Bone marrow (tissue), 2 donors: ENCODE measurements at regions not wholly inside any gene's neighbourhood (a gene's known extent, or its start where the extent isn't known, plus 50 kb on each side); places are given as distances from the start of the nearest gene placed in this dataset.
"Not testable (repeated sequence)": the region's sequence is repeated elsewhere in the genome, so short reads cannot be mapped to it uniquely, and the experiment has no call there.

Source experiments
- DNase-seq, 2 donors: peaks; one replicate each; lab custom pipeline; 2025; lab: John Stamatoyannopoulos, UW

DNA sequence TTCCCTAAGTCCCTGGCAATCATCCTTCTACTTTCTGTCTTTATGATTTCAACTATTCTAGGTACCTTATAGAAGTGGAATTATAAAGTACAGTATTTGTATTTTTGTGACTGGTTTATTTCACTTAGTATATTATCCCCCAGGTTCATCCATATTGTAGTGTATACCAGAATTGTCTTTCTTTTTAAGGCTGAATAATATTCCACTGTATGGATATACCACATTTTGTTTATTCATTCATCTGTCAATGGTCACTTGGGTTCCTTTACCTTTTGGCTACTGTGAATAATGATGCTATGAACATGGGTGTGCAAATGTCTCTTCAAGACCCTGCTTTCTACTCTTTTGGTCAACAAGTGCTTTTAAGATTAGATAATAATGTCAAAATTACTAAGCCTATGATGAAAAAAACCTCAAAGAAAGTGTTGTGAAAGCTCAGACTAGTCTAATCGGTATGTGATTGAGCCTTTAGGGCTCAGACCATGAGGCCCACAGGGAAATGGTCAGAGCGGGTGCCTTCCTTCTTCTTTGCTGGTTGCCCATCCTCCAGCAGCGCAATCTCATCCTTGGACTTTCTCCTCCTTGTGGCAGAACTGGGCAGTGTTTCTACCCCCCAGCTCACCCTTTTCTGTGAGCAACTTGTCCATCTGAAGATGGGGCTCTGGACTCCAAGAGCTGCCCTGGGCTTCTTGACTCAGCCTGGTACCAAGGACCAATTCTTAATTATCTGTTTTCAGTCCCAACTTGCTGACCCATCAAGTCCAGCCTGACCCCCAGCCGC is 105.4 kb downstream of the TTC8 start:
- no peak for DNase-seq

DNA sequence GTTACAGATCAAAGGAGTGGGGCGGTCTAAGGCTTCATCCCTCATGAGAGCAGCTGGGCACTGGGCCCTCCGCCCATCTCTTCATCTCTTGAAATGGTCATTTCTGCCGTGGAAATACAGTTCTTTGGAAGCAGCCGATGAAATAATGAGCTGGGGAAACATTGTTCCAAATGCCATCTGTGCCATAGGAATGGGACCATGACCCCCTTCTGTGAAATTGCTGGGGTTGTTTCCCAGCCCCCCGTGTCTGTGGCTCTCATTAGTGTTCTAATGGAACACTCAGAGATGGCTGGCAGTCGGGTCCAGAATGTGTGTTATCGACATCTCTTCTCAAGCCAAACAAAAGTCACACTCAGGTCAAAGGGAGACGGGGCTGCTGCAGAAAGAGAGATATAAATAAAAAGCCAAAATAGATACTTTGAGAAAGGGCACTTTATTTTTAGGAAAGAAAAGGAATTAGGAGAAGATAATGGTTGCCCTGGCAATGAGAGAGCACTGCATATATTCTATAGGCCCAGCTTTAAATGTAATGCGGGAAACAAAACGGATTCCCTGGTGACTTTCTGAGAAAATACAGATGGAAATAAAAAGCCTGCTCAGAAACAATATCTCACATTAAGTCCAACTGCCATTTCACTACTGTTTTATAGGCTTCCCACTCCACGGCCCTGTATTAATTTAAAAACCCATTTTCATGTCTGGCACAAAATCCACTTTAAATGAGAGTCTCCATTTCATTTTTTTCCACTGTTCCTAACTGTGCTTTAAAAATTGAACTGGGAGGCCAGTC is 107.1 kb downstream of the TTC8 start:
- DNase-seq, result no peak

DNA sequence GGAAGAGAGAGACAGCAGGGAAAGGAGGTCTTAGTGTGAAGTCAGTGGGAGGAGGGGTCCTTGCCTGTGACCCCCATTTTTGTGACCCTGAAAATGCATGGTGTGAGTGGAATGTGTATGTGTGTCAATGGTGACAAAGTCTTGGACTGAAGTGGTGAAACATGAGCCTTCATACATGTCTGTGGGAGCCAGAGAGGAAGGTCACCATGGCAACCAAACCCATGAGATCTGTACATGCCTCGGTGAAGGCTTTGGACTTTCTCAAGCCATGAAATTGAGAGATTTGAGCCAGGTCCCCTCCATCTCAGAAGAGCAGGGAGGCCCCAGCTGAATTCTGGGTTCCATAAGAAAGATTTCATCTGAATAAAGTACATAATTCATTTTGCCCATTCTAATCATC is 108.7 kb downstream of the TTC8 start:
- DNase-seq, result no peak

DNA sequence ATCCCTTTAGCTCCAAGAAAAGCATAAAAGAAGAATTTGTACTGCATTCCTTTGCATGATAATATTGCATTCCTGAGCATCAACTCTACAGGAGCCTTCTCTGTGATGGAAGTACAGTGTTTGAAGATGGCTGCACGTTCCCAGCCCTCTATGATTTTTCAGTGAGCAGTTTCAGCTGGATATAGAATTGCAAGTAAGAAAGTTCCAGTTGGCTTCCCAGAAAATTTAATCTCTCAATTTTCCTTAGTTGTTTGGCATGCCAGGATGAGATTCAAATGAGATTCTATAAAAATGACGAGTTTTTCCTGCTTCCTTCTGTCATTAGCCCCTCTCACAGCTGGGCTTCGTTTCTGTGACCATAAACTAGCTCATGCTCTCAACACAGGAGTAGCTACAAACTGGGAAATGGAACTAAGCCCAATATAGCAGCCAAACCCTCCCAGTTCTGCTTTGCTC is 109.9 kb downstream of the TTC8 start:
- DNase-seq, result no peak

DNA sequence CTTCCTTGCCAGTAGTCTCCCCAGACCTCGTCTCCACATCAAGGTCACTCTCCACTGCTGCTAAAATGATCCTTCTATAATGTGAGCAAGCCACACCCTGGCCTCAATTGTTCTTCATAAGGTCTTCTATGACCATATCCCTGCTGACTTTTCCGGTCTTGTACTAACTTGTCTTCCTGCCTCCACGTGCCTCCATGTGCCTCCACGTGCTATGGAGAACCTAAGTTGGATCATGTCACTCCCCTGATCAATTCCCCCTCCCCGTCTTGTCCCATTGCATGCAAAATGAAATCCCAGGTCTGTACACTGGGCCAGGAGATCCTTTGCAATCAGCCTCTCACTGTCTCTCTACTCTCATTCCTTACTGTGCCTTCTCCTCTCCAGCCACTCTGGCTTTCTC is 110.6 kb downstream of the TTC8 start:
- DNase-seq, result no peak

DNA sequence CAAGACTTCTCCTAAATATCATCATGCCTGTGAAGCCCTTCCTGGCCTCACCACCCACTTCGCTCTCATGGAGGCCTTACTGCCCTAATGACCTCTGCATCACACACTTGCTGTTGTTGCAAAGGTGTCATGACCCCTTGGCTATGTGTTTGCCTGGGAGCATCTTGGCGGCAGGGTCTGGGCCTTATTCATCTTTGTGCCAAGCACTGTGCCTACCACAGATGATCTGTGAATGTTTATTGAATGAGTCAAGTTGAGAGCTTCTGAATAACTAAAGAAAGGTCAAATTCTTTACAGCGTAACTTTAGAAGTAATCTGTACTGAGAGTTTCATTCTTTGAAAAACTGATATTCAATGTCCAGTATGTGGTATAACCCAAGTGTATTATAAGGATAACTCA is 113.3 kb downstream of the TTC8 start:
- DNase-seq, result no peak

DNA sequence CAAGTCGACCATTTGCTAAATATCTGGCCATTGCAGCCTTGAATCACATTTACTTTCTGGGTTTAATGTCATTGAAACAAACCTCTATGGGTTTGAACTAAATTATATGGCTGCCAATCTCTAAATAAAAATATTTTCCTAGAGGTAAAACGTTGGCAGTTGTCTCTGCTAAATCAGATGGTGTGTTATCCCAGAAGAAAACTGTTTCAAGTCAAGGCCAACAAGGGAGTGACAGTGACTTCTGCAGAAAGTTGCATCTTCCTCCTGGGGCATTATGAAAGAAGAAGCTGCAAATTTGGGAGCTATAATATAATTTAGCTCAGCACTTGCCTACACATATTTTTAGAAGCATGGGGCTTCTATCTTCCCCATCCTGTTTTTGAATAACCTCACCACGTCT is 116.2 kb downstream of the TTC8 start:
- no peak for DNase-seq

DNA sequence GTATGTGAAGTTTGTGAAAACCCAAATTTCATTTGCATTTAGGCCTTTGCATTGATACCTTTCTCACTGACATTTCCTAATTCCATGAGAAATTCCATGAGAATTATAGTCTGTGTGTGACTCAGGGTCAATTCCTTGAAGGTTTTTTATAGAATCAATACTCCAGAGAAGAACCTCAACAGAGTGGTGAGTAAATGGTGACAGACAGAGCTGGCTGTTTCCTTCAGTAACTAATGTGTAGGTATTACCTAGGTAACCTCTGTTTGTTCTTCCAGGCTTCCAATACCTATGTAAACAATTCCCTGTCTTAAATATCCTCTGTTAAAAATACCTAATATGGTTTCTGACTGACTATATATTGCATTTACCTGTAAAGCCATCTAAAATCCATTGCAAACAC is 117.0 kb downstream of the TTC8 start:
- DNase-seq, result no peak

DNA sequence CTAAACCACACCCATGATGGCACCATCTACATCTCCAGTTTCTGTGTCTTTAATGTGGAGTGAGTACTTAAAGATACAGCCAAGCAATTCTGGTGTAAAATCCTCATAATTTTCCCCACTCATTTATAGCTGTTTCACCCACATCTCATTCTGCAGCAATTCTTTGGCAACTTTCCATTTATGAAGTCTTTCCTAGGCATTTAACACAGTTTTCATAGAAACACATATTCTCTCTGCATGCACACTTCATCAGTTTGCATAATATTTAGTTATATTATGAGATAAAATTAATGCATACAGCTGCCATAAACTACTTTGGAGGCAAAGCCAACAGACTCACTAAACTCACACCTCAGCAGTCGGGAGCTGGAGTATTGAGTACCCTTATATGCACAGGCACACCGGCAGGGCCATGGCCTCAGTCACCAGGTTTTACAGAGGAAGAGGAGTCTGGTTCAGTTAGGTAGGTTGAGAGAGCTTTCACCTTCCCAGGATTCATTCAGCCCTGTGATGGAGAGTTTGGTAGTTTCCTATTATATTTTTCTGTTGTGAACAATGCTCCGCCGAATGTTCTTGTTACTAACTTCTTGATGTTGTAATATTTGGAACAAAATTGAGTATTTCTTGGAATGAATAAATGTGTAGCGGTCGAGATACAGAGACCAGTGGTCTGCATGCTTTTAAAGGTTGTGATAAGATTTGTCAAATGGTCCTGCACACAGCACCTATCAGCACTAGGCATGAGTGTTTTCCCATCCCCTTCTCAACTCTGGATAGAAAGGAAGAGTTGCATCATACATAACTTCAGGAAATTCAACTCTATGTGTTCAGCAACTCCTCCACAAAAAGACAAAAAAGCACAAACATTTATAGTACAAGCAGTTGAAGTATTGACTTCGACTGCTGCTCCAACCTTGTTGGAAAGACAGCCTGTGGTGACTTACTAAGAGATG is 123.5 kb downstream of the TTC8 start:
- no peak for DNase-seq

DNA sequence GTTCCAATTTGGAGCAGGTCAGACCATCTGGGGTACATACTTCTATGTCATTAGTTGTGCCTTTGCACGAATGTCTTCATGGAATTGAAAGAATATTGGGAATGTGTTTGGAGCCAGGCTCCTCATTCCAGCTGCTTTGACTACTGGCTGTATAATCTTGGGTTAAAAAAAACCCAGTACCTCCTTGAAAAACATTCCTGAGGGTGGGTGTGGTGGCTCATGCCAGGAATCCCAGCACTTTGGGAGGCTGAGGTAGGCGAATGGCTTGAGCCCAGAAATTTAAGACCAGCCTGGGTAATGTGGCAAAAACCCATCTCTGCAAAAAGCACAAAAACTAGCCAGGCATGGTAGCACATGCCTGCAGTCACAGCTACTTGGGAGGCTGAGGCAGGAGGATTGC is 125.6 kb downstream of the TTC8 start:
- no peak for DNase-seq

DNA sequence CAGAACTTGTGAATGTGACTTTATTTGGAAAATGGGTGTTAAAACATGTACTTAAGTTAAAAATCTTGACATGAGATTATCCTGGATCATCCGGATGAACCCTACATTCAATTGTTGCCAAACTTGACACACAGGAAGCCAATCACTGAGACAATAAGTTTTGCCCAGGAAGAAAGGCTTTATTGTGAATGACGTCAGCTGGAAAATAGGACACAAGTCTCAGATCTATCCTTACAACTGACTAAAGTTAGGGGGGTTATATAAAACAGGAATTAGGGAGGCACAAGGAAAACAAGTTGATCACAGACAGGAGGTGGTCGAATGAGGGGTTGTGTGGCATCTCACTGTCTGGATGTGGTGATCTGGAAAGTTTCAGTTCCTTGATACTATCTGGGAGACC is 126.9 kb downstream of the TTC8 start:
- DNase-seq, result no peak

DNA sequence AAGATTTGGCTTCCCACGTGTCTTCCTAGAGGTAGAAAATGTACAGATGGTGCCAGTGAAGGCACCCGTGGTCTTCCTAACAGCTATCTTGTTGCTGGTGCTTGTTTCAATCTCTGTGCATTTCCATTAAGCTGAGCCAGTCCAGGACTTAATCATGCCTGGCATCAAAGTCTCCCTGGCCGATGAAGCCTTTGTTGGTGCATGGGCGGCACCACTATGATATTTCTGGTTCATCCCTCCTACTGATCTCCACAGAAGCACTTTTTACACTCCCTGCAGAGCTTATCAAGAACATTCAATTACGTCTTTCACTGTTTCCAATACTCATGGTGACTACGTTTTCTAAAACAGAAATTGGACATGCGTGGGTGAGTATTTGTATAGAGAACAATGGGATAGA is 128.4 kb downstream of the TTC8 start:
- DNase-seq, result no peak

DNA sequence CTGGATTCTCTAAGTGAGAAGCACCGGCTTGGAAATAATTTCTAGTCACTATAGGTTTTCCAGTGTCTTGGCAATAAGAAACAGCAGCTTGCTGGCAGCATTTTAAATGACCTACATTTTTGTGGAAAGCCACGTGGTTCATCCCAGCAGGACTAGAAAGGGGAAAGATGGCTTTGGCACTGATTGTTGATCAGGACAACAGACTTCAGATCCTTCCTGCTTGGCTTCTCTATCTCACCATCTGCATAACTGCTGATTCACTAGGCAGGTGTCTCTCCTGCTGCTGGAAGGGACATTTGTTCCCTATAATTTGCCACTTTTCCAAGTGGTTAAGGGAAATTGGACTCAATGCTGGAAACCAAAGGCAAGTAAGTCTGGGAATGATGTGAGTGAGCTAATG is 131.0 kb downstream of the TTC8 start:
- DNase-seq, result no peak

DNA sequence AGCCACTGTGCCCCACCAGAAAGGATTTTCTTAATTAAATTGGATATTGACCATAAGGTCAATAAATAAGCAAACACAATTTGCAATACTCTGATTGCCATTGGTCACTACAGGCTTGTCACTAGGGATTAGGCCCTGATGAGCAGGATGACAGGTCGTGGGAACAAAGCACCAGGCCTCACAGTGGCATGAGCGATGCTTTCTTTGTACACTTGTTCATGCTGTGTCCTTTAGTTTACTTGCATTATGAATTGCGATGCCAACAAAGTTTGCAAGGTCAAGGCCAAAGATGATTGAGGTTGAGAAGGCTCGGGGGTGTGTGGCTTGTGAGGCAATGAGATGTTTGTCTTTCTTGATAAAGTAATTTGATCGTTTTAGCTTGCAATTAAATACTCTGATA is 136.0 kb downstream of the TTC8 start:
- DNase-seq, result no peak

DNA sequence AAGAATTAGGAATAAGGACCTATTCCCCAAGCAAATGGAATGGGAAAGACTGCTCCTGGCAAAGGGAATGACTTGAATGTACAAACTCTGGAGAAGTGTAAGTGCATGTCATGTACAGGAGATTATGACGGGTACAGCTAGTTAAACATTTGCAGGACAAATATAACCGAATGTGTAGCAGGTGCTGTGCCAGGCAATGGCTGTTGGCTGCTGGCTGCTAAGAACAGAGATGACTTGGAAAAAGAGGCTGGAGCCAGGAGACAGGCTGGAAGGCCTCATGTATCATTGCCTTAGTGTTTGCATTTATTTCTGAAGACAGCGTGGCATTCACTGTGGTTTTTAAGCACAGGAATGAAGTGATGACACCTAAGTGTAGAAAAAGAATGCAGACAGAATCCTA is 136.8 kb downstream of the TTC8 start:
- no peak for DNase-seq

DNA sequence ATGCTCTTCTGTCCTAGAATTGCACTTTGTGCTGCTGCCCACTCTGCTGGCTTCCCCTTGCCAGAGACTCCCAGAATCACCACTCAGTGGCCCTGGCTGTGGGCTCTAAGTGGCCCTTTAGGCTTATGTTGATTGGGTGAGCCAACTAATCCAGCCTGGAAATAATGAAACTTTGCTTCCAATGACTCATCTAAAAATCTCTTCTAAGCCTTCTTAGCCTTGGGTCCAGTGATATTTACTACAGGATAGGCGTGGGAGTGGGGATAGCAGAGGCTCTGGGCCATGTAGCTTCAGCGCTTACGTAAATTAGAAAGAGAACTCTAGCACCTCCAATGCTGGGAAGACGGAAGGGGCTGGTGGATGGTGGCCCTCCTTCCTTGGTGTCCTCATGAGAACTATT is 137.9 kb downstream of the TTC8 start:
- DNase-seq, result no peak

DNA sequence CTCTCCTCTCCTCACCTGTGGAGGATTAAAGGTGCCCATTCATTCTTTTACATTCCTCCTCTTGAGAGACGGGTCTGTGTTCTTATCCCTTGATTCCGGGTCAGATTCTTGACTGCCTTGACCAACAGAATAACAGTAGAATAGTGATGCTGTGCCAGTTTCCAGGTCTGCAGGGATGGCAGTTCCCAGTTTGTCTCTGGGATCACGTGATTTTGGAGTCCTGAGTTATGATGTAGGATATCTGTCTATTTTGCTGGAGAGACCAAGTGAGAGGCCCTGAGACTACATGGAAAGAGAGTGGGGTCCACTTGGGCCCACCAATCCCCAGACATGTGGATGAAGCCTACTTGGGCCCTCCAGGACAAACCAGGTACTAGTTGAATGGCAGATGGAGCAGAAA is 142.8 kb downstream of the TTC8 start:
- no peak for DNase-seq

DNA sequence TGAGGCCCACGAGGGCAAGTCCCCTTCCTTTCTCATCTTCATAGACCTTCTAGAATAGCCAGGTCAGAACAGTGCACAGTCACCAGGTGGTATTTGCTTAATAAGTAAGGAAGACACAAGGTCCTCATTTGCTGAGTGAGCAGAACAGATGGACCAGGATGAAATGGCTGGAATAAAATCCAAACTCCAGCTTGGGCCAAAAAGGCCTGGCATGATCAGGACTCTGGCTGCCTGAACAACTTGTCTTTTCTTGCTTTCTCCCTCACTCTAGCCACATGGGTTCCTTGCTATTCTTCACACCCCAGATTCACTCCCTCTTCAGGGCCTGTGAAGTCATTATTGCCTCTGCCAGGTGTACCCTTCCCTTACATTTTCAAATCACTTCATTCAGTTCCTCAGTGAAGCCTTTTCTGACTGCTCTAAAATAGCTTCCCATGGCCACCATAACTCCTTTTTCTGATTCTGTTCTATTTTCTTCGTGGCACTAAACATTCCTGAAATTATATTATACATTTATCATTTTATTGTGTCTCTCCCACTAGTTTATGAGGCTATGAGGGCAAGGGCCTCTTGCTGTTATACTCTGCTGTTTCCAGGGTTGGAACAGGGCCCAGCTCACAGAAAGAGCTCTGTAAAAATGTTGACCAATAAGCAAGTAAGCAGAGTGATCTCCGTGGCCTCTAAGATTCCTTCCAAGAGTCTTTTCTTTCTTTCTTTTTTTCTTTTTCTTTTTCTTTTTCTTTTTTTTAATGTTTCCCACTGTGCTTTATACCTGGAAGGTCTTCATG is 150.8 kb downstream of the TTC8 start:
- DNase-seq, result no peak

DNA sequence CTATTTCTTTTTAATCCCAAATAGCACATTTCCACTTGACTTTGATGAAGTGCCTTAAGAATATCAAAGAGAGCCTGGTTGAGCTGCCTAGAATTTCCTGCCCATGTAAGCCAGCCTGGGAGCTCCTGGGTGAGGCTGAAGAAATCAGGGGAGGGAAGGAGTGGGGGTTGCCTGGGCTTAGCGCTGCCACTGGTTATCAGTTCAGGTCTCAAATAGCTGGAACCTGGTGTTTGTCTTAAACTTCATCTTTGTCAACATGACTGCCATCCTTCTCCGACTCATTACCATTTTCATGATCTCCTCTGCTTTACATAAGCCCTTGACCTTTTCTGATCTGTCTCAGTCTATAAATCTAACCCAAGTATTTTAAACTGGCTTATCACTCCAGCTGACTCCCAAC is 151.5 kb downstream of the TTC8 start:
- DNase-seq, result no peak

DNA sequence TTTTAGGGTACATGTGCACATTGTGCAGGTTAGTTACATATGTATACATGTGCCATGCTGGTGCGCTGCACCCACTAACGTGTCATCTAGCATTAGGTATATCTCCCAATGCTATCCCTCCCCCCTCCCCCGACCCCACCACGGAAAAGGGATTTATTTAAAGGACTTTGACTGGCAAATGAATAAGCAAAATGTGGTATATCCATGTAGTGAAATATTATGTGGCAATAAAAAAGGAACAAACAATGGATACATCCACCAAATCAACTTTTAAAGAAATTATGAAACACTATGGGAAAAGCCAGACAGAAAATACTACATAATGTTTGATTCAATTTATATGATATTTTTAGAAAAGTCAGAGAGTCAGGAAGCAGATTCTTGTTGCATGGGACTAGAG is 156.5 kb downstream of the TTC8 start:
- DNase-seq, result not testable (repeated sequence)

DNA sequence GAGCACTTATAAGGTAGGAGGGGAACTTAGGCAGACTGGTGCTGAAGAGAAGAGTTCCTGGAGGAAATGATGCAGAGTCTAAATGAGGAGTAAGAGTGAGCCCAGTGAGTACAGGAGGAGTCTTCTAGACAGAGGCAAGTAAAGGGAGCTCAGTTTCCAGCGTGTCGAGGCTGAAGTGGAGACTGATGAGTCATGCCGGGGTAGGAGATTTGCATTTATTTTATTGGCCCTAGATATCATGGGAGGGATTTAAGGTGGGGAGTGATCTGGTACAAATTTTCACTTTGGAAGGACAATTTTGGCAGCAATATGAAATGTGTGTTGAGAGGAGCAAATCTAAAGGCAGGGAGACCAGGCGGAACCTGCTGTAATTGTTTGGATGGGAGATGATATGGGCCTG is 157.5 kb downstream of the TTC8 start:
- DNase-seq, result no peak

DNA sequence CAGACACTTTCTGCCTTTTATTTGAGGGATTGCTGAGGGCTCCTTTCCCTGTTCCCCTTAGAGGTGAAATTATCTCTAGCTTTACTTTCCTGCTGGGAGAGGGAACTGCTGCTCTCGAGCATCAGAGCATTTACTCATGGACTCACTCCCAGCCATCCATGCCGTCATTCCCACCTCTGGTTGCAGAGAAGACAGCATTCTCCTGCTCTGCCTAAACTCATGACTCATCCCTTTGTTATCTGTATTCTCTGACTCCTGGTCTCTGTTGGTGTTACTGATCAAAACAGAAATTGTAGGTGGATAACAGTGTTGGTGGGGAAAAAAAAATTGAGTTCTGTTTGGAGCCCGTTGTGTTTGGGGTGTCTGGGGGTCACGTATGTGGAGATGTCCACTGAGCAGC is 159.3 kb downstream of the TTC8 start:
- DNase-seq, result no peak
